Chondrocyte (in vitro differentiated cells): ENCODE measurements at regions not wholly inside any gene's neighbourhood (a gene's known extent, or its start where the extent isn't known, plus 50 kb on each side); places are given as distances from the start of the nearest gene placed in this dataset.

ENCODE experiments used
- DNase-seq: peaks from one replicate; pipeline ENCODE4 v3.0.0; 2021; ENCODE audit warnings: mixed read lengths, low spot score
- H3K27ac Mint-ChIP-seq: one replicate; pipeline ENCODE4 v1.8.0; 2021; ENCODE audit warnings: mild to moderate bottlenecking, moderate library complexity, mixed read lengths; ENCODE audit not compliant: unreplicated experiment
- H3K27me3 Mint-ChIP-seq: 2 replicates; pipeline ENCODE4 v1.8.0; 2021; ENCODE audit warnings: low read depth, mixed read lengths
- H3K36me3 Mint-ChIP-seq: 2 replicates; pipeline ENCODE4 v1.8.0; 2021; ENCODE audit warnings: low read depth, mixed read lengths
- H3K4me1 Mint-ChIP-seq: 2 replicates; pipeline ENCODE4 v1.8.0; 2021; ENCODE audit warnings: low read depth, mild to moderate bottlenecking, mixed read lengths
- H3K4me3 Mint-ChIP-seq: one replicate; pipeline ENCODE4 v1.8.0; 2021; ENCODE audit warnings: mild to moderate bottlenecking, moderate library complexity, mixed read lengths; ENCODE audit not compliant: unreplicated experiment
- H3K9me3 Mint-ChIP-seq: 2 replicates; pipeline ENCODE4 v1.8.0; 2021; ENCODE audit warnings: low read depth, mixed read lengths
- CTCF ChIP-seq: fragments of 200-600 bp; sonication (generic); IDR thresholded peaks from 2 replicates; pipeline ENCODE4 v1.5.0; 2021; ENCODE audit warnings: antibody characterized with exemption, mild to moderate bottlenecking, moderate library complexity

- no peak overlapping the region for H3K4me3 Mint-ChIP-seq
- peak; percentile 92 for TF ChIP-seq CTCF
- H3K4me1 Mint-ChIP-seq, result no peaks in the 10 kb centered on the region
- H3K36me3 Mint-ChIP-seq, result no peaks in the 10 kb centered on the region
- no peaks in the 10 kb centered on the region for H3K9me3 Mint-ChIP-seq
- H3K27ac Mint-ChIP-seq, result no peak overlapping the region
- DNase-seq, result no peak
- peaks cover 53% of the 10 kb centered on the region for H3K27me3 Mint-ChIP-seq
These were observed 220.1 kb downstream of the PPP1R3A start for GRCh38 chr7:113698556-113699220.

DNA sequence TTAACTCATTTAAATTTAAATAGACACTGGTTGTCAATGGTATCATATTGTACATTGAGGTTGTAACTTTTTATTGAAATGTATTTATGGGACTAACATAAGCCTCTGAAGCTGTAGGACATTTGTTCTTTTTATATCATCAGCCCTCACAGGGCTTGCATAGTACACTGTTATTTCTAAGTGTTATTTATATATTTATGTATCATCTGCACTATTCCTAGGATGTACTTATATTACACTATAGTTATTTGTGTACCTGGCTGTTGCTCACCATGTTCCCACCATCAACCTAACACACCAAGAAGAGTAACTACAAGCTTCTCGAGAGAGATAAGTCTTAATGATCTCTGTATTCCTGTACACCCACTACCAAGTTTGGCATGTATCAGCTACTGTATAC, 224.7 kb downstream of the PPP1R3A start:
- H3K36me3 Mint-ChIP-seq, result no peaks in the 10 kb centered on the region
- no peaks in the 10 kb centered on the region for H3K4me1 Mint-ChIP-seq
- H3K4me3 Mint-ChIP-seq, result no peak overlapping the region
- H3K27me3 Mint-ChIP-seq, result peaks cover 60% of the 10 kb centered on the region
- no peak for DNase-seq
- H3K27ac Mint-ChIP-seq, result no peak overlapping the region
- H3K9me3 Mint-ChIP-seq, result no peaks in the 10 kb centered on the region
- no peak for TF ChIP-seq CTCF

DNA sequence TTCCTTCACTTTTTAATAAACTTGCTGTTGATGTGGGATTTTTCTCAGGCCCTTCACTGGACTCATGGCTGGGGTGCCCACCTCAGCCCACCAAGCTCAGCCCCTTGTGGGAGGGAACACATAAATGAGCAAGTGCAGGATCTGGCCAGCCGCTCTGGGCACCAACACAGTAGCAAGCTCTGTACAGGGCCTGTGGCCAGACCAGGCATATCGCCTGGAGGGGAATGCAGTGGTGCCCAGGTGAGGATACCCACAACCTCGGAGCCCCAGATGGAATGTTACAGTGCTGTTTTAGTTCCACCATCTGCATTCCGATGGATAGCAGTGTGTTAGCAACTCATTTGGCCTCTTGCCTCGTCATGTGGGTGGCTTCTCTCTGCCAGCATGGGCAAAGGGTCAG, 234.6 kb downstream of the PPP1R3A start:
- DNase-seq, result peak; percentile 86
- no peak for TF ChIP-seq CTCF
- Mint-ChIP-seq H3K4me1 (no peaks in the 10 kb centered on the region), H3K9me3 (peaks cover 3% of the 10 kb centered on the region), H3K27ac (no peak overlapping the region), H3K36me3 (no peaks in the 10 kb centered on the region), H3K4me3 (no peak overlapping the region), H3K27me3 (peaks cover 8% of the 10 kb centered on the region)

- no peaks in the 10 kb centered on the region for H3K4me1 Mint-ChIP-seq
- TF ChIP-seq CTCF, result no peak
- no peak overlapping the region for H3K27ac Mint-ChIP-seq
- no peaks in the 10 kb centered on the region for H3K9me3 Mint-ChIP-seq
- peaks cover 3% of the 10 kb centered on the region for H3K27me3 Mint-ChIP-seq
- DNase-seq, result no peak
- H3K4me3 Mint-ChIP-seq, result no peak overlapping the region
- no peaks in the 10 kb centered on the region for H3K36me3 Mint-ChIP-seq
These were observed 241.0 kb downstream of the PPP1R3A start for GRCh38 chr7:113677811-113678210.

DNA sequence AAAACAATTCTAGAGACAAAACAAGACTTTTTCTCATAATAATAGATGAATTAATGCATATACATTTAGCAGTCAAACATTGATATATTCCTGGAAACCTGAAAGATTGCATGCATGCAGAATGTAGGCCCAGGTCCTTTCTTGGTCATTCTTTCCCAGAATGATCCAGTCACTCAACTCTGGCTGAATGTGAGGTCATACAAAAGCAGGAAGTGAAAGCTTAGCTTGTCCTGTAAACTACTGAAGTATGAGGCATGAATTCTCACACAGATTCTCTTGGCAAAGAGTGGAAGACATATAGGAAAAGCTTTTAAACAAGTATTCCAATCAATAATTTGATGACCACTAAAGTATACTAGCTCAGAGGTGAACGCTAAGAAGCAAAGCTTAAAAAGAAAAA, 253.9 kb downstream of the PPP1R3A start:
- H3K9me3 Mint-ChIP-seq, result peaks cover 15% of the 10 kb centered on the region
- no peak overlapping the region for H3K27ac Mint-ChIP-seq
- no peak overlapping the region for H3K4me3 Mint-ChIP-seq
- peaks cover 2% of the 10 kb centered on the region for H3K36me3 Mint-ChIP-seq
- no peaks in the 10 kb centered on the region for H3K4me1 Mint-ChIP-seq
- H3K27me3 Mint-ChIP-seq, result peaks cover 3% of the 10 kb centered on the region
- no peak for DNase-seq
- no peak for TF ChIP-seq CTCF
